ENCODE measurements at regions not wholly inside any gene's neighbourhood (a gene's known extent, or its start where the extent isn't known, plus 50 kb on each side); places are given as distances from the start of the nearest gene placed in this dataset.

DNA sequence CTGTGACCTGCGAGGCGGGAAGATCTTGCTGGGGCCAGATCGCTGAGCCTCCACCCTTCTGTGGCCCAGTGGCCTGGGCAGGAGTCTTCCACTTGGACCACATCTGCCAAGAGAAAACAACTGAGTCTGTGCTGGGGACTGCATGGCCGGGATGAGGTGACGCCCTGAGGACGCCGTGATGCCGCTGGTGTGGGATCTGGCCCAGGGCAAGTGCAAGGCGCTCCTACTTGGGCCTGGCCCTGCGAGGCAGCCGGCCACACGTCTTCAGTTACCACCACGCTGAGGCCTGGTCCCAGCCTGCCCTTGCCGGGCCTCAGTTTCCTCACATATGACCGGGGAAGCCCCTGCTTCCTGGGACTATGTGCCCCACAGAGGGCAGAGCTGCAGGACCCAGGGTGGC lies 133.4 kb downstream of the SLC25A46 start:
- 95% methylated on average over 15 of the region's 15 CpGs for WGBS (ENCODE audit: insufficient coverage)
- peaks cover 6 to 23% (median 15%) of the 10 kb centered on the region in 7 donors for H3K9me3 Mint-ChIP-seq
- no peaks in the 10 kb centered on the region for H3K79me2 ChIP-seq (ENCODE audit: insufficient read depth, low read length)

DNA sequence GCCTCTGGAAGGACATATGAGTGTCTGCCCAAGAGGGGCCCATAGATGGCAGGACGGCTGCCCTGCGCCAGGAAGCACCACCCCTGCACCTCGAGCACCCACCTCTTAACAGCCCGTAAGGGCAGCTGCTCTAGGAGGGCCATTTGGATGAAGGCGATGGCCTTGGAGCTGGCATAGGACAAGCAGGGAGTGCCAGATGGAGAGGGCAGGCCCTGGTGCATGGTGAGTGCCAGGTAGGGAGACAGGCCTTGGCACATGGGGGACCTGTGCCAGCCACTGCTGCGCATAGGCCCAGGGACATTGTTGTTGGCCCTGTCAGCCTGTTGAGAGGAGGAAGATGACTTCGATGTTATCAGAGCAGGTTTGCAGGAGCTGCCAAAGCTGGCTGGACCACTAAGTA lies 134.2 kb downstream of the SLC25A46 start:
- Histone ChIP-seq H4K20me1 (ENCODE audit: insufficient read depth, low read length) (no peaks in the 10 kb centered on the region), H3K4me2 (replicated peaks; ENCODE audit: extremely low read depth, low read length, poor library complexity, severe bottlenecking) (no peak overlapping the region), H3K27ac (ENCODE audit: low read depth in 1 of 2, low read length in 2 of 2) (no peak overlapping the region), H3K27me3 (ENCODE audit: control insufficient read depth in 2 of 2, insufficient read depth in 2 of 2, low read length in 2 of 2) (no peaks in the 10 kb centered on the region), H3K79me2 (ENCODE audit: insufficient read depth, low read length) (no peaks in the 10 kb centered on the region), H3K4me3 (replicated peaks in 1 of 3; ENCODE audit: low read depth in 2 of 3, low read length in 3 of 3) (no peak overlapping the region), H3K9ac (ENCODE audit: insufficient read depth, low read length, poor library complexity, severe bottlenecking) (no peak overlapping the region), H2AFZ (ENCODE audit: insufficient read depth, low read depth, low read length, poor library complexity, severe bottlenecking) (no peak overlapping the region), H3K36me3 (replicated peaks in 1 of 2; ENCODE audit: control insufficient read depth in 1 of 2, insufficient read depth in 2 of 2, low read length in 2 of 2) (no peaks in the 10 kb centered on the region), H3K4me1 (ENCODE audit: control insufficient read depth in 1 of 2, insufficient read depth in 2 of 2, low read length in 2 of 2) (no peaks in the 10 kb centered on the region), H3K9me3 (replicated peaks in 1 of 2; ENCODE audit: control insufficient read depth in 1 of 2, insufficient read depth in 1 of 2, low read length in 2 of 2) (peaks cover 17 to 18% of the 10 kb centered on the region in 2 donors)
- DNase-seq: no peak
- intact Hi-C loops (cut with micrococcal nuclease): no loop called here
- TF ChIP-seq, protein P1, sequence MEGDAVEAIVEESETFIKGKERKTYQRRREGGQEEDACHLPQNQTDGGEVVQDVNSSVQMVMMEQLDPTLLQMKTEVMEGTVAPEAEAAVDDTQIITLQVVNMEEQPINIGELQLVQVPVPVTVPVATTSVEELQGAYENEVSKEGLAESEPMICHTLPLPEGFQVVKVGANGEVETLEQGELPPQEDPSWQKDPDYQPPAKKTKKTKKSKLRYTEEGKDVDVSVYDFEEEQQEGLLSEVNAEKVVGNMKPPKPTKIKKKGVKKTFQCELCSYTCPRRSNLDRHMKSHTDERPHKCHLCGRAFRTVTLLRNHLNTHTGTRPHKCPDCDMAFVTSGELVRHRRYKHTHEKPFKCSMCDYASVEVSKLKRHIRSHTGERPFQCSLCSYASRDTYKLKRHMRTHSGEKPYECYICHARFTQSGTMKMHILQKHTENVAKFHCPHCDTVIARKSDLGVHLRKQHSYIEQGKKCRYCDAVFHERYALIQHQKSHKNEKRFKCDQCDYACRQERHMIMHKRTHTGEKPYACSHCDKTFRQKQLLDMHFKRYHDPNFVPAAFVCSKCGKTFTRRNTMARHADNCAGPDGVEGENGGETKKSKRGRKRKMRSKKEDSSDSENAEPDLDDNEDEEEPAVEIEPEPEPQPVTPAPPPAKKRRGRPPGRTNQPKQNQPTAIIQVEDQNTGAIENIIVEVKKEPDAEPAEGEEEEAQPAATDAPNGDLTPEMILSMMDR (IDR thresholded peaks at IDR 0.05): no peak
- 99% methylated on average over 6 of the region's 7 CpGs for WGBS (ENCODE audit: insufficient coverage)
- peaks cover 0 to 2% (median 0%) of the 10 kb centered on the region in 3 donors for H3K27me3 Mint-ChIP-seq (ENCODE audit: low read depth in 3 of 3)
- H3K36me3 Mint-ChIP-seq: no peaks in the 10 kb centered on the region
- H3K27ac Mint-ChIP-seq: no peak overlapping the region
- no peaks in the 10 kb centered on the region for H3K4me1 Mint-ChIP-seq
- H3K9me3 Mint-ChIP-seq: peaks cover 6 to 23% (median 15%) of the 10 kb centered on the region in 7 donors
- H3K4me3 Mint-ChIP-seq: no peak overlapping the region

More for the DNA sequence above, 133.4 kb downstream of the SLC25A46 start:
- no peak overlapping the region for H3K4me3 ChIP-seq (replicated peaks in 1 of 3; ENCODE audit: low read depth in 2 of 3, low read length in 3 of 3)
- H2AFZ ChIP-seq (ENCODE audit: insufficient read depth, low read depth, low read length, poor library complexity, severe bottlenecking): no peak overlapping the region
- TF ChIP-seq, protein P1 (IDR thresholded peaks at IDR 0.05): no peak
- no peaks in the 10 kb centered on the region for H3K4me1 Mint-ChIP-seq
- no peak overlapping the region for H3K4me2 ChIP-seq (replicated peaks; ENCODE audit: extremely low read depth, low read length, poor library complexity, severe bottlenecking)
- no peak overlapping the region for H3K27ac ChIP-seq (ENCODE audit: low read depth in 1 of 2, low read length in 2 of 2)
- H3K27me3 ChIP-seq (ENCODE audit: control insufficient read depth in 2 of 2, insufficient read depth in 2 of 2, low read length in 2 of 2): no peaks in the 10 kb centered on the region
- H3K4me1 ChIP-seq (ENCODE audit: control insufficient read depth in 1 of 2, insufficient read depth in 2 of 2, low read length in 2 of 2): no peaks in the 10 kb centered on the region
- no peaks in the 10 kb centered on the region for H3K36me3 Mint-ChIP-seq
- no peaks in the 10 kb centered on the region for H4K20me1 ChIP-seq (ENCODE audit: insufficient read depth, low read length)
- H3K36me3 ChIP-seq (replicated peaks in 1 of 2; ENCODE audit: control insufficient read depth in 1 of 2, insufficient read depth in 2 of 2, low read length in 2 of 2): no peaks in the 10 kb centered on the region
- no peak overlapping the region for H3K9ac ChIP-seq (ENCODE audit: insufficient read depth, low read length, poor library complexity, severe bottlenecking)
- peaks cover 0 to 2% (median 0%) of the 10 kb centered on the region in 3 donors for H3K27me3 Mint-ChIP-seq (ENCODE audit: low read depth in 3 of 3)
- H3K4me3 Mint-ChIP-seq: no peak overlapping the region
- no peak overlapping the region for H3K27ac Mint-ChIP-seq
- peaks cover 17 to 18% of the 10 kb centered on the region in 2 donors for H3K9me3 ChIP-seq (replicated peaks in 1 of 2; ENCODE audit: control insufficient read depth in 1 of 2, insufficient read depth in 1 of 2, low read length in 2 of 2)
- intact Hi-C loops (cut with micrococcal nuclease): no loop called here
- no peak for DNase-seq

Measured in CD14-positive monocyte (primary cell).